Esophagus muscularis mucosa (tissue), 4 donors: ENCODE measurements at regions not wholly inside any gene's neighbourhood (a gene's known extent, or its start where the extent isn't known, plus 50 kb on each side); places are given as distances from the start of the nearest gene placed in this dataset.

ENCODE experiments used
- EP300 ChIP-seq: sonication (generic); formaldehyde crosslinking; IDR thresholded peaks from one replicate; pipeline ENCODE4 v1.6.1; 2017; ENCODE audit warnings: antibody characterized with exemption
- POLR2A ChIP-seq: fragments of 450-650 bp; IDR thresholded peaks from one replicate; pipeline ENCODE4 v1.6.1; 2017; ENCODE audit warnings: antibody characterized with exemption, moderate library complexity, mild to moderate bottlenecking, low read depth
- POLR2AphosphoS5 ChIP-seq, 2 donors: sonication (generic); formaldehyde crosslinking; IDR thresholded peaks; one replicate each; pipeline ENCODE4 v1.6.1; 2017; ENCODE audit warnings: antibody characterized with exemption in 2 of 2
- TF ChIP-seq, protein P1 (sequence below), 3 experiments: fragments of 200-600 bp in 2 of 3; fragments of 450-650 bp in 1 of 3; sonication (generic) in 2 of 3; IDR thresholded peaks; one replicate each; pipeline ENCODE4 v1.5.1; 2017 to 2019; ENCODE audit warnings: antibody characterized with exemption in 3 of 3, mild to moderate bottlenecking in 2 of 3, moderate library complexity in 1 of 3

DNA sequence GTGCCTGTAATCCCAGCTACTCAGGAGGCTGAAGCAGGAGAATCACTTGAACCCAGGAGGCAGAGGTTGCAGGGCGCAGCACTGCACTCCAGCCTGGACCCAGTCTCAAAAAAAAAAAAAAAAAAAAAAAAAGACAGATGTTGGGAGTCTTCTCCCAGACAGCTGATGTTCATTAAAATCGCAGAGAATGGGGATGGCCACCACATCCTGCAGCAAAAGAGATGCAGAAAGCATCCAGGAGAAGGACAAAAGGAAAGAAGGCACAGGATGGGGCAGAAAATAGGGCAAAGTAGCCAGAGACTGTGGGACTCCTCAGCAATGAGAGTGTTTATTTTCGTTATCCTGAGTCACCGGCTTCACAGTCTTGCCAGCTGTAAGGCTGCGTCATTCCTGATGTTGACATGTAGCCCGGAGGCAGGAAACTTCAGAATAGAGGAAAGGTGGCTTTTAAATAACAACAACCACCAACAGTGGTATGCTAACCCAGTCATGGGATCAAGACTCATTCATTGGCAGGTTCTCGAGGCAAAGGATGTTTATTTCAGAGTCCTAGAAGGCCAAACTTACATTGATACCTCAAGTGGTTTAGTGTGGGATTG lies 149.5 kb upstream of the SVIL start:
- TF ChIP-seq, protein P1, sequence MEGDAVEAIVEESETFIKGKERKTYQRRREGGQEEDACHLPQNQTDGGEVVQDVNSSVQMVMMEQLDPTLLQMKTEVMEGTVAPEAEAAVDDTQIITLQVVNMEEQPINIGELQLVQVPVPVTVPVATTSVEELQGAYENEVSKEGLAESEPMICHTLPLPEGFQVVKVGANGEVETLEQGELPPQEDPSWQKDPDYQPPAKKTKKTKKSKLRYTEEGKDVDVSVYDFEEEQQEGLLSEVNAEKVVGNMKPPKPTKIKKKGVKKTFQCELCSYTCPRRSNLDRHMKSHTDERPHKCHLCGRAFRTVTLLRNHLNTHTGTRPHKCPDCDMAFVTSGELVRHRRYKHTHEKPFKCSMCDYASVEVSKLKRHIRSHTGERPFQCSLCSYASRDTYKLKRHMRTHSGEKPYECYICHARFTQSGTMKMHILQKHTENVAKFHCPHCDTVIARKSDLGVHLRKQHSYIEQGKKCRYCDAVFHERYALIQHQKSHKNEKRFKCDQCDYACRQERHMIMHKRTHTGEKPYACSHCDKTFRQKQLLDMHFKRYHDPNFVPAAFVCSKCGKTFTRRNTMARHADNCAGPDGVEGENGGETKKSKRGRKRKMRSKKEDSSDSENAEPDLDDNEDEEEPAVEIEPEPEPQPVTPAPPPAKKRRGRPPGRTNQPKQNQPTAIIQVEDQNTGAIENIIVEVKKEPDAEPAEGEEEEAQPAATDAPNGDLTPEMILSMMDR (IDR thresholded peaks at IDR 0.05), result no peak
- TF ChIP-seq POLR2A (no peak), EP300 (peak; percentile 75), POLR2AphosphoS5 (IDR thresholded peaks at IDR 0.05) (peak; percentile 87 to 91)
